Limb (tissue), 2 donors: ENCODE measurements at regions not wholly inside any gene's neighbourhood (a gene's known extent, or its start where the extent isn't known, plus 50 kb on each side); places are given as distances from the start of the nearest gene placed in this dataset.
A peak's percentile ranks its signal among the peaks of the same experiment; 100 is the strongest.

Experiments
- DNase-seq, 2 donors: peaks; one replicate each; pipeline ENCODE4 v3.0.0-alpha.2; 2016; ENCODE audit errors: extremely low spot score in 2 of 2

DNA sequence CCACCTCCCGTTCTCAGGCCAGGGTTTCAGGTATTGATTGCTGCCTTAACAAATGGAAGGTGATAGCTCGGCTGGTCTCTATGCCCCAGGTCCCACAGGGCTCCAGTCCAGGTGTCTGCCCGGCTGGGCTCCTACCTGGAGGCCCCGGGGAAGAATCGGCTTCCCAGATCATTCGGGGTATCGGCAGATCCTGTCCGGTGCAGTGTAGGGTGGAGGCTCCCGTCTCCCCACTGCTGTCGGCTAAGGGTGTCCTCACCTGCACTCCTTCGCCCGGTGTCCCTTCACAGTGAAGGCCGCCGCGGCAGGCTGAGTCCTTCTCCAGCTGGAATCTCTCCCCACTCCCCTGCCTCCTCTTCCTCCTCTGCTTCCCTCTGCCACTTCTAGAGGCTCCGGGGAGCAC lies 573.9 kb upstream of the SALL3 start:
- DNase-seq, result no peak

DNA sequence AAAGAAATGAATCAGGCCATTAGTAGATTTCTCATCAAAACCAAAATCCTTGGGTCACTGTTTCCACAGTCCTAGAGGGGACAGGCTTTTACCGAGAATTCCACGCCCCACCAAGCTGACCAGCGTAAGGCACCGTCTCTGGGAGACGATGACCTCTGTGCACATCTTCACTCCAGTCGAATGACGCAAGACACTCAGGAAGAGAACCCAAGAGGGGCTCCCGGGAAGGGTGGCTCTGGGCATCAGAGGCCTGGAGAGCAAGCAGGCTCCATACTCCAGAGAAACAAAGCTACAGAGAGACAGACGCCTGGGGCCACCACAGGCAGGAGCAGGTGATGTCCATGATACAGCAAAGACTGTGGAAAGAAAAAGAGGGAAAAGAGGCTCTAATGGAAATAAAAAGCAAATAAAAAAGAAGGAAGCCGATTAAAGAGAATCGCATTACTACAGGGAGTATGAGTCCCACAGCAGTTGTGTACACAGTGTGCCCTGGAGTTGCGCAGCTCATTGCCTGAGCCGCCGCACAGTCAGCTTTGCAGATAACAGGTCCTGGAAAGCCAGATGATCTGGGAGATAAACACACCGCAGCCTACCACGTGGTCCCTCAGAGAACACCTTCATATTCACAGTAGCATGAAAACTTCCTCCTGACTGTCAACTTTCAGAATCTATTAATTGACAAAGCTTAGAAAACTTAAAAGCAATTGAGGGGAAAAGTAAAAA lies 572.7 kb upstream of the SALL3 start:
- DNase-seq, result no peak

- no peak for DNase-seq
These were observed 572.2 kb upstream of the SALL3 start for GRCh38 chr18:78407466-78407844.

GRCh38 chr18:78408623-78409022 lies 571.0 kb upstream of the SALL3 start:
- no peak for DNase-seq

GRCh38 chr18:78410094-78410786 lies 569.4 kb upstream of the SALL3 start:
- DNase-seq, result no peak

DNA sequence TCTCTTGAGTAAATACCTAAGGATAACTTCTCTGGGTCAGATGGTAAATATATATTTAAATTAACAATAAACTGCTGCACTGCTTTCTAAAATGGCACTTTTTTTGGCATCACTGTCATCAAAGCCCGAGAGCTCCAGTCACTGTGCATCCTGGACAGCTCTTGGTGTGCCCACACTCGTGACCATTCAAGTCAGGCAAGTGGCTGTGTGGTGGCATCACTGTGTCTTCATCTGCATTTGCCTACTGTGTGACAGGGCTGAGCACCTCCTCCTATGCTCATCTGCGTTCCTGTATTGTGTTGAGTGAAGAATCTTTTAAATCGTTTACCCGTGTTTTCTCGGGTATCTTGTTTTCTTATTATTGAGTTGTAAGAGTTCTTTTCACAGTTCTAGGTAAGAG lies 568.1 kb upstream of the SALL3 start:
- no peak for DNase-seq

DNA sequence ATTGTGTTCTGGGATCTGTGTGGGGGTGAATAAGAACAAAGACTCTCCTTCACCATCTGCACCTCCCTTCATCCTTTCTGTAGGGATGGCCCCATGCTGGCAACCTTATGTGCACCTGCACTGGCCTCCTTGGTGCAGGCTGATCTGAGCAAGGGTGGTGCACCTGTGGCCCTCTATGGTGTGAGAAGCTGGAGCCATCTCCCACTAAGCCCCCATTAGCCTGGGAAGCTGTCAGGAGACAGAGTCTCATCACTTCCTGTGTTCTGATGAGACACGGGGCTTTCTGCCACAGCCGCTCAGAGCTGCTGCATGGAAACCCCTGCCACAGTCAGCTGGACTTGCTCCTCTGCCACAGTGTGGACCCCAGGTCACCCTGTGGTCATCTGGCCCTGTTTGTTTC lies 565.3 kb upstream of the SALL3 start:
- DNase-seq, result no peak

DNA sequence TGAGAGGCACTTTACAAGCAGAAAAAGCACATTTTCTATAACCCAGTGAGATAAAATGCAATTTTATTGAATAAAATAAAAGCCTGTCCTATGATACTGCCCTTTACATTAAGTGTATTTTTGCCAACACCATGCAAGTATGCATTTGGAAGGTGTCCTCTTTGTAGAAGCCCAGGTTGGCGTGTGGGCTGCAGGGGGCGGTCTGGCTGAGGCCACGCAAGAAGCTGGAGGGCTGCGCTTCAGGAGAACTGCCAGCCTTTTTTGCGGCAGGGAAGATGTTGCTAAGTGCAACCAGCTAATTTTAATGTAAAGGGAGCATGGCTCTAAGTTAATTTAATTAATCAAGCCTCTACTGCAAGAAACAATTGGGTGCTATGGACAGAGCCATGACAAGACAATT lies 562.8 kb upstream of the SALL3 start:
- no peak for DNase-seq

GRCh38 chr18:78418379-78418778 lies 561.2 kb upstream of the SALL3 start:
- no peak for DNase-seq

DNA sequence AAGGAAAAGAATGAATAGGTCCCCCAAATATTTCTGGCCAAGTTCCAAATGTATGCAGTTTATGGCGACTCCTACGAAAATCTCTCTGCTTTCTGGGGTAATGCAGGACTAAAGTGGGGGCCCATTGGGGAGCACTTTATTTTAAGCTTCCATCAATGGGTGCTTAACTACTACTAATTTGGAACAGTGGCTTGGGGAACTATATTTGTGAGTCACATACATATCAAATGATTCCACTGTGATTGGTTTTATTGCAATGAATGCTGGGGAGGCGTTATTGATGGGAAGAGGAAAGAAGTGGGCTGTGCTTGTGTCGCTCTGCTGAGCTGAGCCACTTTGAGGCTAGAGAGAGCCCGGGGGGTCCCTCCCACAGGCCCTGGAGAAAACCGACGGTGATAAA lies 560.4 kb upstream of the SALL3 start:
- DNase-seq, result no peak

DNA sequence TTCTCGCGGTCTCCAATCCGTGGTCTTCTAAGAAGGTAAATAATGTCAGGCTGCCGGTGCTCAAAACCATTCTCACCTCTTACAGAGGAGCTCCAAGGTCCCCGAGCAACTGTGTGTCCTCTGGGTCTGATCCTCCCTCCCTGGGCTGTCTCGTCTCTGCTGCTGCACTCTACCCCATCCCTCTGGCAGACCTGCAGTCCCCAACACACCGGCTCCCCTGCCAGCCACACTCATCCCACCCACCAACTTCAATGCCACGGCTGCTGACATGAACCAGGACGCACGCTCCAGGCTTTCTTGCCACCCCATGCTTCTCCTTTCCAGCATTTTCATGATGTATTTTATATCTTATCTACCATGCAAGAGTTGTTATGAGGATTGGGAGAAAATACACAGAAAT lies 559.5 kb upstream of the SALL3 start:
- no peak for DNase-seq

GRCh38 chr18:78421392-78421791 lies 558.2 kb upstream of the SALL3 start:
- DNase-seq, result no peak

DNA sequence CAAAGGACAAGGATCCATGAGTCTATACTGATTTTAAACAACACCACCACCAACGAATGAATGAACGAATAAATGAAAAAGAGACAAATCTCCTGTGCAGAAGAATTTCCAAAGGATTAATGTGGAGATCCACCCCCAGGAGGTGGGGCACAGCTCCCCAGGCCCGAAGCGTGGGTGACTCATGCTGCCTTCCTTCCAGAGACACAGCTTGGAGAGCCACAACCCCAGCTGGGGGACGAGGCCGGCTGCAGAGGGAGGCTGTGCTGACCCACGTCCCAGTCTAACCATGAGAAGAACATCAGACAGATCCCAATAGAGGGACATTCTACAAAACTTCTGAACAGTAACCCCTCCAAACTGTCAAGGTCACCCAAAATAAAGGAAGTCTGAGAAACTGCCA lies 557.3 kb upstream of the SALL3 start:
- DNase-seq, result no peak

GRCh38 chr18:78423811-78424210 lies 555.8 kb upstream of the SALL3 start:
- DNase-seq, result no peak

- no peak for DNase-seq
These were observed 555.1 kb upstream of the SALL3 start for GRCh38 chr18:78424403-78425018.

- DNase-seq, result no peak
These were observed 554.6 kb upstream of the SALL3 start for GRCh38 chr18:78425019-78425412.

DNA sequence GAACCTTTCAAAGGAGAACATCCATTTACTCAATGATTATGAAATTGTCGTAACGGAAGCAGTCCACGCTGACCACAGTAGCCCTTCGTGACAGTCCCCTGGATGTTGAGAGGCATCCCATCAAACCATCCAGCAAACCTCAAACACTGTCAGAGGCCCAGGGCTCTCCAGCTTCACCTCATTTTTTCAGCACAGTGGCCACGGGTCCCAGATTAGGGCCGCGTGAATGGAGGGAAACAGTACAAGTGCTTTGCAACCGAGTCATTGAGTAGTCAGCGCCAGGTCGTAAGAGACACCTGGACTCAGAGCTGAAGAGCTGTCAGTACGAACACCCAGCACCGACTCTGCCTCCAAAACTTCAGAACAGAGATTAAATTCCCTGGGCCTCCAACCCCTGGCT lies 552.5 kb upstream of the SALL3 start:
- DNase-seq, result no peak

GRCh38 chr18:78429127-78430108 lies 550.2 kb upstream of the SALL3 start:
- DNase-seq, result no peak

DNA sequence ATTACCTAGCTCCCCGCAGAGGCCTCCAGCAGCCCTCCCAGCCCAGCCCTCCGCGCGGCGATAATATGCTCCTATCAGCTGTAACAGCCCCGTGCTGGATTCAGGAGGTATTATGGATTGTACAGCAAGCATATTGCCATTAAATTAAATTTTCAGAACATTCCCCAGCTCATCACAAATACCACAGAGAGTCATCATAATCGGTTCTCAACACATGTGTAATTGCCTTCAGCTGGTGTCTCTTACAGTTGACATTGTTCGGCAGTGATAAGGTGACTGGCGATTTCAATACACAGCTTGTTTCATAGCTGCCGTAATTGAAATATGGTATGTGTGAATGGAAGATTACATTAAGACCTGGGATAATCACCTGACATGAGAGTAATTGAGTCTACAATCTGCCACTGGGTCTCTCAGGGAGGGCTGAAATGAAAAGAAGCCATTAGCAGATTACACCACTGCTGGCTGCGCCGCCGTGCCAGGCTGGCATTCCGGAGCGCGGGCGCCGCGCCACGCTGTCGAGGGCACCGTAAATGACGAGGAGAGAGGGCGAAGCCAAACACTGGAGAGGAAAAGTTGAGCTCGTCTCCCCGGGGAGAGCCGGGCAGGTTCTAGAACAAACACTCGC lies 549.4 kb upstream of the SALL3 start:
- DNase-seq, result peak in 1 of 2 donors; percentile 47

GRCh38 chr18:78431606-78432005 lies 548.0 kb upstream of the SALL3 start:
- no peak for DNase-seq

DNA sequence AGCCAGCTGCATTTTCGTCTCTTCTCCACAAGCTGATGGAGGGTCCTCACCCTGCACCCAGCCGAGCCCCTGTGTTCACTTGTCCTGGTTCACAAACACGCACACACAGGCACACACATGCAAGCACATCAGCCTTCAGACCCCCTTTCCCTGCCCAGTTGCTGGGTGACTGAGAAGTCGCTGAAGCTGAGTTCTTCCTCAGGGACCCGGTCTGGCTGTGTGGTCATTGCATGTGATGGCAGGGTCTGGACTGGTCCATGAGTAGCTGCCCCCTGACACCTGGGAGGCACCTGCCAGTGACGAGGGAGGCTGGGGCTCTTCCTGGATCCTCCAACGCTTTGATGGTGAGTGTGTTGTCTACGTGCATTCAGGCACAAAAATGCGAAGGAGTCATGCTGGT lies 546.1 kb upstream of the SALL3 start:
- DNase-seq, result no peak
